ENCODE measurements at regions not wholly inside any gene's neighbourhood (a gene's known extent, or its start where the extent isn't known, plus 50 kb on each side); places are given as distances from the start of the nearest gene placed in this dataset.
"Not testable (repeated sequence)": the region's sequence is repeated elsewhere in the genome, so short reads cannot be mapped to it uniquely, and the experiment has no call there.

GRCh38 chr14:92223025-92223424 lies 99.9 kb upstream of the SLC24A4 start:
- H3K4ac ChIP-seq (ENCODE audit: low read length), result no peak overlapping the region
- no peak for DNase-seq (ENCODE audit: low spot score)
- H2BK15ac ChIP-seq (ENCODE audit: low read length), result no peak overlapping the region
- H3K9me3 ChIP-seq (replicated peaks in 1 of 2; ENCODE audit: control insufficient read depth in 2 of 2, insufficient read depth in 1 of 2, low read depth in 1 of 2, low read length in 2 of 2), result no peaks in the 10 kb centered on the region
- no peak overlapping the region for H3K23ac ChIP-seq (ENCODE audit: low read depth, low read length, poor library complexity)
- no peak overlapping the region for H3K4me2 ChIP-seq (ENCODE audit: insufficient read depth, low read length, poor library complexity, severe bottlenecking)
- H3K27ac ChIP-seq (replicated peaks; ENCODE audit: low read length), result no peak overlapping the region
- no peaks in the 10 kb centered on the region for H3K4me1 ChIP-seq (ENCODE audit: control insufficient read depth in 2 of 2, insufficient read depth in 1 of 2, low read depth in 1 of 2, low read length in 2 of 2)
- no peak overlapping the region for H2BK12ac ChIP-seq (ENCODE audit: low read length)
- H2BK5ac ChIP-seq (ENCODE audit: low read length), result no peak overlapping the region
- H3K36me3 ChIP-seq (replicated peaks in 1 of 2; ENCODE audit: control insufficient read depth in 2 of 2, insufficient read depth in 2 of 2, low read length in 2 of 2), result no peaks in the 10 kb centered on the region
- H3K9ac ChIP-seq (ENCODE audit: low read depth, low read length, poor library complexity), result no peak overlapping the region
- no peak overlapping the region for H4K91ac ChIP-seq (ENCODE audit: low read depth, low read length, poor library complexity)
- WGBS, 2 donors (ENCODE audit: extremely low coverage in 2 of 2, insufficient read length in 2 of 2, insufficient replicate concordance in 1 of 2), result no CpG with 5 or more reads among the region's 3 CpGs
- H3K14ac ChIP-seq (ENCODE audit: low read length), result no peak overlapping the region
- no peak overlapping the region for H3K18ac ChIP-seq (ENCODE audit: low read length)
- no peak overlapping the region for H3K4me3 ChIP-seq (ENCODE audit: low read length in 2 of 2)
- no peak overlapping the region for H2BK120ac ChIP-seq (ENCODE audit: low read depth, low read length)
- no peaks in the 10 kb centered on the region for H3K79me1 ChIP-seq (ENCODE audit: low read depth, low read length)
- H4K8ac ChIP-seq (ENCODE audit: low read depth, low read length), result no peak overlapping the region
- H3K27me3 ChIP-seq (ENCODE audit: control insufficient read depth in 3 of 3, insufficient read depth in 3 of 3, low read depth in 1 of 3, low read length in 3 of 3), result no peaks in the 10 kb centered on the region
- H2AK5ac ChIP-seq (ENCODE audit: low read depth, low read length), result no peak overlapping the region
- no peak overlapping the region for H2AFZ ChIP-seq (ENCODE audit: low read length)

GRCh38 chr14:92224358-92224954 lies 98.5 kb upstream of the SLC24A4 start:
- H3K79me1 ChIP-seq (ENCODE audit: low read depth, low read length), result no peaks in the 10 kb centered on the region
- H3K18ac ChIP-seq (ENCODE audit: low read length), result no peak overlapping the region
- H3K4me3 ChIP-seq (ENCODE audit: low read length in 2 of 2), result no peak overlapping the region
- no peak overlapping the region for H2BK12ac ChIP-seq (ENCODE audit: low read length)
- no peaks in the 10 kb centered on the region for H3K36me3 ChIP-seq (replicated peaks in 1 of 2; ENCODE audit: control insufficient read depth in 2 of 2, insufficient read depth in 2 of 2, low read length in 2 of 2)
- H3K4ac ChIP-seq (ENCODE audit: low read length), result no peak overlapping the region
- no peaks in the 10 kb centered on the region for H3K9me3 ChIP-seq (replicated peaks in 1 of 2; ENCODE audit: control insufficient read depth in 2 of 2, insufficient read depth in 1 of 2, low read depth in 1 of 2, low read length in 2 of 2)
- H2AK5ac ChIP-seq (ENCODE audit: low read depth, low read length), result no peak overlapping the region
- H3K4me2 ChIP-seq (ENCODE audit: insufficient read depth, low read length, poor library complexity, severe bottlenecking), result no peak overlapping the region
- no peaks in the 10 kb centered on the region for H3K27me3 ChIP-seq (ENCODE audit: control insufficient read depth in 3 of 3, insufficient read depth in 3 of 3, low read depth in 1 of 3, low read length in 3 of 3)
- no peak overlapping the region for H3K23ac ChIP-seq (ENCODE audit: low read depth, low read length, poor library complexity)
- no peaks in the 10 kb centered on the region for H3K4me1 ChIP-seq (ENCODE audit: control insufficient read depth in 2 of 2, insufficient read depth in 1 of 2, low read depth in 1 of 2, low read length in 2 of 2)
- no peak overlapping the region for H2AFZ ChIP-seq (ENCODE audit: low read length)
- H2BK15ac ChIP-seq (ENCODE audit: low read length), result no peak overlapping the region
- H3K9ac ChIP-seq (ENCODE audit: low read depth, low read length, poor library complexity), result no peak overlapping the region
- H2BK120ac ChIP-seq (ENCODE audit: low read depth, low read length), result no peak overlapping the region
- no peak for DNase-seq (ENCODE audit: low spot score)
- WGBS, 2 donors (ENCODE audit: extremely low coverage in 2 of 2, insufficient read length in 2 of 2, insufficient replicate concordance in 1 of 2), result no CpG with 5 or more reads among the region's 10 CpGs
- H4K91ac ChIP-seq (ENCODE audit: low read depth, low read length, poor library complexity), result no peak overlapping the region
- H4K8ac ChIP-seq (ENCODE audit: low read depth, low read length), result no peak overlapping the region
- H3K27ac ChIP-seq (replicated peaks; ENCODE audit: low read length), result no peak overlapping the region
- no peak overlapping the region for H2BK5ac ChIP-seq (ENCODE audit: low read length)
- H3K14ac ChIP-seq (ENCODE audit: low read length), result no peak overlapping the region

- no peak for DNase-seq (ENCODE audit: low spot score)
- H3K27me3 ChIP-seq (ENCODE audit: control insufficient read depth in 3 of 3, insufficient read depth in 3 of 3, low read depth in 1 of 3, low read length in 3 of 3), result no peaks in the 10 kb centered on the region
- H3K14ac ChIP-seq (ENCODE audit: low read length), result no peak overlapping the region
- H3K27ac ChIP-seq (replicated peaks; ENCODE audit: low read length), result no peak overlapping the region
- no peak overlapping the region for H2BK15ac ChIP-seq (ENCODE audit: low read length)
- no CpG with 5 or more reads among the region's 2 CpGs for WGBS, 2 donors (ENCODE audit: extremely low coverage in 2 of 2, insufficient read length in 2 of 2, insufficient replicate concordance in 1 of 2)
- H3K9ac ChIP-seq (ENCODE audit: low read depth, low read length, poor library complexity), result no peak overlapping the region
- no peak overlapping the region for H3K4me2 ChIP-seq (ENCODE audit: insufficient read depth, low read length, poor library complexity, severe bottlenecking)
- no peak overlapping the region for H3K23ac ChIP-seq (ENCODE audit: low read depth, low read length, poor library complexity)
- no peak overlapping the region for H2BK5ac ChIP-seq (ENCODE audit: low read length)
- no peak overlapping the region for H2AK5ac ChIP-seq (ENCODE audit: low read depth, low read length)
- H3K18ac ChIP-seq (ENCODE audit: low read length), result no peak overlapping the region
- H3K79me1 ChIP-seq (ENCODE audit: low read depth, low read length), result no peaks in the 10 kb centered on the region
- H2BK12ac ChIP-seq (ENCODE audit: low read length), result no peak overlapping the region
- no peak overlapping the region for H4K8ac ChIP-seq (ENCODE audit: low read depth, low read length)
- no peaks in the 10 kb centered on the region for H3K4me1 ChIP-seq (ENCODE audit: control insufficient read depth in 2 of 2, insufficient read depth in 1 of 2, low read depth in 1 of 2, low read length in 2 of 2)
- H3K4me3 ChIP-seq (ENCODE audit: low read length in 2 of 2), result no peak overlapping the region
- no peak overlapping the region for H4K91ac ChIP-seq (ENCODE audit: low read depth, low read length, poor library complexity)
- H3K36me3 ChIP-seq (replicated peaks in 1 of 2; ENCODE audit: control insufficient read depth in 2 of 2, insufficient read depth in 2 of 2, low read length in 2 of 2), result no peaks in the 10 kb centered on the region
- no peaks in the 10 kb centered on the region for H3K9me3 ChIP-seq (replicated peaks in 1 of 2; ENCODE audit: control insufficient read depth in 2 of 2, insufficient read depth in 1 of 2, low read depth in 1 of 2, low read length in 2 of 2)
- H2BK120ac ChIP-seq (ENCODE audit: low read depth, low read length), result no peak overlapping the region
- no peak overlapping the region for H2AFZ ChIP-seq (ENCODE audit: low read length)
- no peak overlapping the region for H3K4ac ChIP-seq (ENCODE audit: low read length)
Measured at GRCh38 chr14:92225731-92226130, 97.2 kb upstream of the SLC24A4 start.

- not testable (repeated sequence) for DNase-seq (ENCODE audit: low spot score); H3K4me3 ChIP-seq (ENCODE audit: low read length in 2 of 2); H3K27ac ChIP-seq (replicated peaks; ENCODE audit: low read length); H2BK12ac ChIP-seq (ENCODE audit: low read length); H4K8ac ChIP-seq (ENCODE audit: low read depth, low read length); H2BK120ac ChIP-seq (ENCODE audit: low read depth, low read length); H3K4me2 ChIP-seq (ENCODE audit: insufficient read depth, low read length, poor library complexity, severe bottlenecking); H3K9me3 ChIP-seq (replicated peaks in 1 of 2; ENCODE audit: control insufficient read depth in 2 of 2, insufficient read depth in 1 of 2, low read depth in 1 of 2, low read length in 2 of 2); H3K27me3 ChIP-seq (ENCODE audit: control insufficient read depth in 3 of 3, insufficient read depth in 3 of 3, low read depth in 1 of 3, low read length in 3 of 3); H3K14ac ChIP-seq (ENCODE audit: low read length); H3K23ac ChIP-seq (ENCODE audit: low read depth, low read length, poor library complexity); H2BK5ac ChIP-seq (ENCODE audit: low read length); H3K36me3 ChIP-seq (replicated peaks in 1 of 2; ENCODE audit: control insufficient read depth in 2 of 2, insufficient read depth in 2 of 2, low read length in 2 of 2); H2AK5ac ChIP-seq (ENCODE audit: low read depth, low read length); H2BK15ac ChIP-seq (ENCODE audit: low read length); H3K79me1 ChIP-seq (ENCODE audit: low read depth, low read length); H3K18ac ChIP-seq (ENCODE audit: low read length); H2AFZ ChIP-seq (ENCODE audit: low read length); H3K4me1 ChIP-seq (ENCODE audit: control insufficient read depth in 2 of 2, insufficient read depth in 1 of 2, low read depth in 1 of 2, low read length in 2 of 2); H4K91ac ChIP-seq (ENCODE audit: low read depth, low read length, poor library complexity); H3K9ac ChIP-seq (ENCODE audit: low read depth, low read length, poor library complexity); H3K4ac ChIP-seq (ENCODE audit: low read length)
Measured at GRCh38 chr14:92226166-92226565, 96.8 kb upstream of the SLC24A4 start.
